GM12878 (cell line): ENCODE measurements at regions not wholly inside any gene's neighbourhood (a gene's known extent, or its start where the extent isn't known, plus 50 kb on each side); places are given as distances from the start of the nearest gene placed in this dataset.

Source experiments
- ATAC-seq: fragments of 200-7000 bp; cut with Tn5 transposase; 3 replicates; pipeline ENCODE4 v1.9.1; 2020; ENCODE audit warnings: mild to moderate bottlenecking, moderate library complexity
- BruUV-seq: library from RNA; stranded (reverse); fragments of 400-500 nt; replicated peaks from 2 replicates; lab custom pipeline; 2021; lab: Mats Ljungman, UMichigan
- CTCF ChIA-PET: fragments of 300-600 bp; sonication (Branson Sonifier 250); formaldehyde crosslinking; extraction: SDS; loops from one replicate; lab custom pipeline; 2021; ENCODE audit warnings: inconsistent platforms; lab: Yijun Ruan, JAX
- POLR2A ChIA-PET: fragments of 350-600 bp; formaldehyde crosslinking; extraction: SDS; loops from one replicate; lab custom pipeline; 2021; ENCODE audit warnings: inconsistent platforms; lab: Charles Lee
- RAD21 ChIA-PET: fragments of 300-600 bp; sonication (Branson Sonifier 250); formaldehyde crosslinking; loops from one replicate; lab custom pipeline; 2023; ENCODE audit warnings: antibody characterized with exemption; ENCODE audit not compliant: unreplicated experiment; lab: Charles Lee
- SMC1A ChIA-PET: fragments of 300-600 bp; sonication (Branson Sonifier 250); formaldehyde crosslinking; loops from one replicate; lab custom pipeline; 2023; ENCODE audit not compliant: unreplicated experiment, uncharacterized antibody; lab: Charles Lee
- DNase-seq: peaks from one replicate; pipeline ENCODE4 v3.0.0-alpha.2; 2011; ENCODE audit warnings: low read depth, low spot score
- FAIRE-seq: peaks from 3 replicates; lab custom pipeline; 2011; peaks lifted over from hg19 to GRCh38; lab: Jason Lieb, UNC
- H2AFZ ChIP-seq: 2 replicates; pipeline ENCODE4 v1.6.0; 2011; ENCODE audit warnings: low read depth, low read length, control low read depth; ENCODE audit not compliant: control insufficient read depth
- H3K27ac ChIP-seq: 2 replicates; pipeline ENCODE4 v1.5.1; 2011; ENCODE audit warnings: control low read depth; ENCODE audit not compliant: control insufficient read depth, insufficient read depth
- H3K27me3 ChIP-seq, 2 experiments: replicated peaks in 1 of 2; 2 replicates each; pipeline versions ENCODE4 v1.6.0 to v1.6.1; 2011; ENCODE audit warnings: low read length in 1 of 2; ENCODE audit not compliant: control insufficient read depth in 2 of 2, insufficient read depth in 2 of 2
- H3K36me3 ChIP-seq, 2 experiments: 2 replicates each; pipeline ENCODE4 v1.5.1; 2011; ENCODE audit warnings: low read length in 1 of 2; ENCODE audit not compliant: control insufficient read depth in 2 of 2, insufficient read depth in 2 of 2
- H3K4me1 ChIP-seq: 2 replicates; pipeline ENCODE4 v1.6.1; 2011; ENCODE audit warnings: mild to moderate bottlenecking, low read length, moderate library complexity, mixed read lengths; ENCODE audit not compliant: control insufficient read depth, insufficient read depth
- H3K4me2 ChIP-seq: 2 replicates; pipeline ENCODE4 v1.6.0; 2011; ENCODE audit warnings: control low read depth; ENCODE audit not compliant: control insufficient read depth, insufficient read depth
- H3K4me3 ChIP-seq: fragments of 200-600 bp; sonication (generic); 2 replicates; pipeline ENCODE4 v1.5.1; 2016
- H3K79me2 ChIP-seq: 2 replicates; pipeline ENCODE4 v1.6.0; 2011; ENCODE audit warnings: low read length; ENCODE audit not compliant: control insufficient read depth, insufficient read depth
- H3K9ac ChIP-seq: 2 replicates; pipeline ENCODE4 v1.8.0; 2011; ENCODE audit warnings: low read length, control low read depth, mixed read lengths; ENCODE audit not compliant: control insufficient read depth, insufficient read depth
- H3K9me3 ChIP-seq: replicated peaks from 3 replicates; pipeline ENCODE4 v1.5.1; 2011; ENCODE audit warnings: mild to moderate bottlenecking, low read length; ENCODE audit not compliant: control insufficient read depth, insufficient read depth
- H4K20me1 ChIP-seq: 2 replicates; pipeline ENCODE4 v1.6.0; 2011; ENCODE audit not compliant: control insufficient read depth, insufficient read depth
- CHD4 ChIP-seq: fragments of 200-600 bp; sonication (generic); IDR thresholded peaks from 2 replicates; pipeline ENCODE4 v1.6.1; 2016; ENCODE audit warnings: mild to moderate bottlenecking
- FOXK2 ChIP-seq: fragments of 450-650 bp; IDR thresholded peaks from 2 replicates; pipeline ENCODE4 v1.6.1; 2017; ENCODE audit warnings: mild to moderate bottlenecking, moderate library complexity
- HDAC6 ChIP-seq: fragments of 200-600 bp; sonication (generic); IDR thresholded peaks from one replicate; pipeline ENCODE4 v1.8.0; 2017; ENCODE audit warnings: antibody characterized with exemption; ENCODE audit not compliant: unreplicated experiment
- JUND ChIP-seq: IDR thresholded peaks from 2 replicates; pipeline ENCODE4 v1.6.1; 2012; ENCODE audit warnings: low read depth, mild to moderate bottlenecking, low read length, improper control_type of control experiment, moderate library complexity
- LARP7 ChIP-seq: fragments of 450-650 bp; IDR thresholded peaks from 2 replicates; pipeline ENCODE4 v1.6.1; 2017; ENCODE audit warnings: mild to moderate bottlenecking
- MXI1 ChIP-seq: fragments of 150-350 bp; IDR thresholded peaks from 2 replicates; pipeline ENCODE4 v1.6.1; 2011; ENCODE audit warnings: low read depth, mild to moderate bottlenecking, inconsistent platforms, low read length, improper control_type of control experiment
- NKRF ChIP-seq: fragments of 450-650 bp; conservative IDR thresholded peaks from 2 replicates; pipeline ENCODE4 v1.6.1; 2017; ENCODE audit warnings: mild to moderate bottlenecking, moderate library complexity
- POLR2AphosphoS5 ChIP-seq: IDR thresholded peaks from 2 replicates; pipeline ENCODE4 v1.6.1; 2011; ENCODE audit warnings: mild to moderate bottlenecking, low read length, inconsistent platforms
- PRDM15 ChIP-seq: fragments of 450-650 bp; formaldehyde crosslinking; IDR thresholded peaks from 2 replicates; pipeline ENCODE4 v1.4.0; 2020; ENCODE audit warnings: mild to moderate bottlenecking, moderate library complexity
- SIN3A ChIP-seq: IDR thresholded peaks from 2 replicates; pipeline ENCODE4 v1.6.1; 2012; ENCODE audit warnings: low read depth, low read length, improper control_type of control experiment
- SMAD5 ChIP-seq: IDR thresholded peaks from 2 replicates; pipeline ENCODE4 v1.6.1; 2016; ENCODE audit warnings: antibody characterized with exemption, low read depth
- SRF ChIP-seq, 2 experiments: IDR thresholded peaks; 2 replicates each; pipeline ENCODE4 v1.6.1; 2011; ENCODE audit warnings: low read depth in 2 of 2, low read length in 2 of 2, mild to moderate bottlenecking in 1 of 2, moderate library complexity in 1 of 2
- STAT1 ChIP-seq: fragments of 450-650 bp; conservative IDR thresholded peaks from 2 replicates; pipeline ENCODE4 v1.6.1; 2014; ENCODE audit warnings: antibody characterized with exemption, mild to moderate bottlenecking
- ZBED1 ChIP-seq: IDR thresholded peaks from 2 replicates; pipeline ENCODE4 v1.6.1; 2016; ENCODE audit warnings: borderline replicate concordance
- WGBS: methylation state at CpG from one replicate; pipeline ENCODE4 v1.1.6; 2016; ENCODE audit warnings: low lambda C conversion rate; ENCODE audit not compliant: insufficient replicate concordance, insufficient coverage; ENCODE audit errors: missing lambda C conversion rate; 5-methylcytosine and 5-hydroxymethylcytosine counted together
- in situ Hi-C: fragments of 300-500 bp; cut with MboI; formaldehyde crosslinking; loops from 9 replicates; pipeline ENCODE4 v1.14.3; 2018; ENCODE audit warnings: mixed read lengths
- intact Hi-C: fragments of 100-400 bp; cut with micrococcal nuclease; formaldehyde crosslinking; loops from one replicate; pipeline ENCODE4 v1.14.2; 2022; ENCODE audit not compliant: unreplicated experiment
- TF ChIP-seq, protein P1 (sequence below): IDR thresholded peaks from 2 replicates; pipeline ENCODE4 v1.6.1; 2011; ENCODE audit warnings: mild to moderate bottlenecking, low read depth, low read length, moderate library complexity; ENCODE audit not compliant: insufficient replicate concordance

DNA sequence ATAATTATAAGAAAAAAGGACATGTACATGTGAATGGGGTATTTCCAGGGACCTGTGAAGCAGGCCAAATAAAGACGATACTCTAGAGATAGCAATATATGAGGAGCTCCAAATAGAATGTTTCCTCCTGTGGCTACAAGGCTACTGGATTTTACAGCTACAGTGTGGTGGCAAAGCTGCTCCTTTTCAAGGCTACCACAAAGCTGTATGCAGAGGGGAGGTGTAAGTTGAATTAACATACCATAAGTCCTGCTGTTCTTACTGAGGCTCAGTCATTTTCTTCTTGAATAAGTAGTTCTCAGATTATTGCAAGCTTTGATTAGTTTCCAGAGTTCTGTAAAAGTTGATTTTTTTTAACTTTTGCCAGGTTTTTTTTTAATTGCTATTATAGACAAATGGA is 1184.6 kb upstream of the EPHA6 start (continued):
- no peak for TF ChIP-seq PRDM15 (CRISPR knock-in tag)
- TF ChIP-seq SRF (IDR thresholded peaks at IDR 0.05; ENCODE audit: low read depth in 2 of 2, low read length in 2 of 2): no peak

DNA sequence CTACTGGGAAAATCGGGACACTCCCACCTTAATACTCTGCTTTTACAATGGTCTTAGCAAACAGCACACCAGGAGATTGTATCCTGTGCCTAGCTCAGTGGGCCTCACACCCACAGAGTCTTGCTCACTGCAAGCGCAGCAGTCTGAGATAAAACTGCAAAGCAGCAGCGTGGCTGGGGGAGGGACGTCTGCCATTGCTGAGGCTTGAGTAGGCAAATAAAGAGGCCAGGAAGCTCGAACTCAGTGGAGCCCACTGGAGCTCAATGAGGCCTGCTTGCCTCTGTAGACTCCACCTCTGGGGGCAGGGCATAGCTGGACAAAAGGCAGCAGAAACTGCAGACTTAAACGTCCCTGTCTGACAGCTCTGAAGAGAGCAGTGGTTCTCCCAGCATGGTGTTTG is 1169.1 kb upstream of the EPHA6 start:
- H3K27me3 ChIP-seq: no peaks in the 10 kb centered on the region
- H3K79me2 ChIP-seq: no peaks in the 10 kb centered on the region
- BruUV-seq: no TSS peak
- no peak for FAIRE-seq
- intact Hi-C loops: no loop called here
- no peaks in the 10 kb centered on the region for H3K36me3 ChIP-seq
- no peak overlapping the region for H3K27ac ChIP-seq
- ChIA-PET SMC1A (no interaction called here), RAD21 (no interaction called here), POLR2A (no interaction called here), CTCF (no interaction called here)
- H4K20me1 ChIP-seq: no peaks in the 10 kb centered on the region
- no peak overlapping the region for H3K9ac ChIP-seq
- H3K4me2 ChIP-seq: no peak overlapping the region
- in situ Hi-C loops: no loop called here
- WGBS: 25% methylated on average over 6 of the region's 6 CpGs
- DNase-seq: no peak
- no peaks in the 10 kb centered on the region for H3K4me1 ChIP-seq
- no peak overlapping the region for H3K4me3 ChIP-seq
- no peak overlapping the region for H2AFZ ChIP-seq
- H3K9me3 ChIP-seq: no peaks in the 10 kb centered on the region
- no peak for ATAC-seq
- TF ChIP-seq MXI1: no peak
- TF ChIP-seq NKRF: no peak
- no peak for TF ChIP-seq LARP7
- no peak for TF ChIP-seq ZBED1
- TF ChIP-seq STAT1: no peak
- TF ChIP-seq JUND: no peak
- no peak for TF ChIP-seq FOXK2
- no peak for TF ChIP-seq SMAD5
- no peak for TF ChIP-seq CHD4
- TF ChIP-seq, protein P1, sequence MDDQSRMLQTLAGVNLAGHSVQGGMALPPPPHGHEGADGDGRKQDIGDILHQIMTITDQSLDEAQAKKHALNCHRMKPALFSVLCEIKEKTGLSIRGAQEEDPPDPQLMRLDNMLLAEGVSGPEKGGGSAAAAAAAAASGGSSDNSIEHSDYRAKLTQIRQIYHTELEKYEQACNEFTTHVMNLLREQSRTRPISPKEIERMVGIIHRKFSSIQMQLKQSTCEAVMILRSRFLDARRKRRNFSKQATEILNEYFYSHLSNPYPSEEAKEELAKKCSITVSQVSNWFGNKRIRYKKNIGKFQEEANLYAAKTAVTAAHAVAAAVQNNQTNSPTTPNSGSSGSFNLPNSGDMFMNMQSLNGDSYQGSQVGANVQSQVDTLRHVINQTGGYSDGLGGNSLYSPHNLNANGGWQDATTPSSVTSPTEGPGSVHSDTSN: no peak
- TF ChIP-seq HDAC6: no peak
- TF ChIP-seq POLR2AphosphoS5: no peak
- TF ChIP-seq SIN3A: no peak
